HepG2 (cell line): ENCODE measurements at regions not wholly inside any gene's neighbourhood (a gene's known extent, or its start where the extent isn't known, plus 50 kb on each side); places are given as distances from the start of the nearest gene placed in this dataset.

Experiments
- ASH2L ChIP-seq: fragments of 300-600, 200-600 bp; sonication (generic); IDR thresholded peaks from 2 replicates; pipeline ENCODE4 v1.7.0; 2017; ENCODE audit warnings: low read depth, mild to moderate bottlenecking, moderate library complexity, mixed read lengths, low read length; ENCODE audit not compliant: insufficient read length
- BRCA1 ChIP-seq: sonication (generic); formaldehyde crosslinking; IDR thresholded peaks from 2 replicates; pipeline ENCODE4 v1.4.0; 2020; ENCODE audit warnings: missing genetic modification reagents
- CEBPB ChIP-seq: IDR thresholded peaks from 2 replicates; pipeline ENCODE4 v1.6.1; 2011; ENCODE audit warnings: low read depth, low read length, improper control_type of control experiment, borderline replicate concordance
- EZH2 ChIP-seq: conservative IDR thresholded peaks from 2 replicates; pipeline ENCODE4 v1.6.1; 2012; ENCODE audit warnings: mild to moderate bottlenecking, low read depth, low read length, moderate library complexity
- MBNL3 ChIP-seq: fragments of 250-450 bp; sonication (Bioruptor Pico); conservative IDR thresholded peaks from 2 replicates; pipeline ENCODE4 v1.8.0; 2022; ENCODE audit warnings: mild to moderate bottlenecking, inconsistent platforms
- NFRKB ChIP-seq: fragments of 450-650 bp; IDR thresholded peaks from 2 replicates; pipeline ENCODE4 v1.6.1; 2017
- RBM22 ChIP-seq: fragments of 200-400 bp; formaldehyde crosslinking; optimal IDR thresholded peaks from 2 replicates; pipeline ENCODE3; 2017; ENCODE audit warnings: mild to moderate bottlenecking, low read length, moderate library complexity
- RXRA ChIP-seq: sonication (generic); formaldehyde crosslinking; IDR thresholded peaks from 2 replicates; pipeline ENCODE4 v1.5.1; 2020; ENCODE audit warnings: missing genetic modification reagents
- TAF1 ChIP-seq: sonication (generic); formaldehyde crosslinking; IDR thresholded peaks from 2 replicates; pipeline ENCODE4 v1.4.0; 2020; ENCODE audit warnings: missing genetic modification reagents
- TF ChIP-seq, protein P1 (sequence below): sonication (generic); formaldehyde crosslinking; IDR thresholded peaks from 2 replicates; pipeline ENCODE4 v1.4.0; 2020; ENCODE audit warnings: missing genetic modification reagents, borderline replicate concordance
- TF ChIP-seq, protein P2 (sequence below): sonication (generic); formaldehyde crosslinking; IDR thresholded peaks from 2 replicates; pipeline ENCODE4 v1.5.0; 2020; ENCODE audit warnings: mild to moderate bottlenecking, missing genetic modification reagents, moderate library complexity
- TF ChIP-seq, protein P3 (sequence below): sonication (generic); formaldehyde crosslinking; IDR thresholded peaks from 2 replicates; pipeline ENCODE4 v1.4.0; 2020; ENCODE audit warnings: mild to moderate bottlenecking, missing genetic modification reagents

DNA sequence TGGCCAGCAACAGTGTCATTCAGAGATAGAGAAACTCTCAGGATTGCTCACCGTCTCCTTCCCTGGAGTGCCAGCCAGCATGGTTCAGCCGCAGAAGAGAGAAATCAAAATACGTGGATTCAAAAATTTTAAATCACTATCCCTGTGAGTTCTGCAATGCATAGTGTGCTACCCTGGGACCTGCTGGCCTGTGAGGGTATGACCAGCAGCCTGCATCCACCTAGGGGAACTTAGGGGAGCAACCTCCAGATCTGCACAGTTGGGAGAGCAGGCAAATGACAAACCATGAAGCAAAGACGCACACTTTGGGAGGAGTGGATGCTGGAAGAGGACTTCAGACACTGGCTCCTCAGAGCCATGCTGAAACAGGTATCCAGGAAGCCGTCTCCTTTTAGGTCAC lies 639.3 kb downstream of the TNS3 start:
- no peak for TF ChIP-seq CEBPB
- TF ChIP-seq, protein P1, sequence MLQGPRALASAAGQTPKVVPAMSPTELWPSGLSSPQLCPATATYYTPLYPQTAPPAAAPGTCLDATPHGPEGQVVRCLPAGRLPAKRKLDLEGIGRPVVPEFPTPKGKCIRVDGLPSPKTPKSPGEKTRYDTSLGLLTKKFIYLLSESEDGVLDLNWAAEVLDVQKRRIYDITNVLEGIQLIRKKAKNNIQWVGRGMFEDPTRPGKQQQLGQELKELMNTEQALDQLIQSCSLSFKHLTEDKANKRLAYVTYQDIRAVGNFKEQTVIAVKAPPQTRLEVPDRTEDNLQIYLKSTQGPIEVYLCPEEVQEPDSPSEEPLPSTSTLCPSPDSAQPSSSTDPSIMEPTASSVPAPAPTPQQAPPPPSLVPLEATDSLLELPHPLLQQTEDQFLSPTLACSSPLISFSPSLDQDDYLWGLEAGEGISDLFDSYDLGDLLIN (CRISPR knock-in tag): no peak
- TF ChIP-seq EZH2: no peak
- TF ChIP-seq, protein P2, sequence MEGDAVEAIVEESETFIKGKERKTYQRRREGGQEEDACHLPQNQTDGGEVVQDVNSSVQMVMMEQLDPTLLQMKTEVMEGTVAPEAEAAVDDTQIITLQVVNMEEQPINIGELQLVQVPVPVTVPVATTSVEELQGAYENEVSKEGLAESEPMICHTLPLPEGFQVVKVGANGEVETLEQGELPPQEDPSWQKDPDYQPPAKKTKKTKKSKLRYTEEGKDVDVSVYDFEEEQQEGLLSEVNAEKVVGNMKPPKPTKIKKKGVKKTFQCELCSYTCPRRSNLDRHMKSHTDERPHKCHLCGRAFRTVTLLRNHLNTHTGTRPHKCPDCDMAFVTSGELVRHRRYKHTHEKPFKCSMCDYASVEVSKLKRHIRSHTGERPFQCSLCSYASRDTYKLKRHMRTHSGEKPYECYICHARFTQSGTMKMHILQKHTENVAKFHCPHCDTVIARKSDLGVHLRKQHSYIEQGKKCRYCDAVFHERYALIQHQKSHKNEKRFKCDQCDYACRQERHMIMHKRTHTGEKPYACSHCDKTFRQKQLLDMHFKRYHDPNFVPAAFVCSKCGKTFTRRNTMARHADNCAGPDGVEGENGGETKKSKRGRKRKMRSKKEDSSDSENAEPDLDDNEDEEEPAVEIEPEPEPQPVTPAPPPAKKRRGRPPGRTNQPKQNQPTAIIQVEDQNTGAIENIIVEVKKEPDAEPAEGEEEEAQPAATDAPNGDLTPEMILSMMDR (CRISPR knock-in tag): no peak
- no peak for TF ChIP-seq NFRKB
- TF ChIP-seq, protein P3, sequence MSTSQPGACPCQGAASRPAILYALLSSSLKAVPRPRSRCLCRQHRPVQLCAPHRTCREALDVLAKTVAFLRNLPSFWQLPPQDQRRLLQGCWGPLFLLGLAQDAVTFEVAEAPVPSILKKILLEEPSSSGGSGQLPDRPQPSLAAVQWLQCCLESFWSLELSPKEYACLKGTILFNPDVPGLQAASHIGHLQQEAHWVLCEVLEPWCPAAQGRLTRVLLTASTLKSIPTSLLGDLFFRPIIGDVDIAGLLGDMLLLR (CRISPR knock-in tag): no peak
- no peak for TF ChIP-seq TAF1 (CRISPR knock-in tag)
- no peak for TF ChIP-seq RBM22
- TF ChIP-seq MBNL3 (CRISPR knock-in tag): no peak
- TF ChIP-seq ASH2L: no peak
- TF ChIP-seq BRCA1: no peak
- TF ChIP-seq RXRA (CRISPR knock-in tag): no peak
